ENCODE measurements at regions not wholly inside any gene's neighbourhood (a gene's known extent, or its start where the extent isn't known, plus 50 kb on each side); places are given as distances from the start of the nearest gene placed in this dataset.

- no peaks in the 10 kb centered on the region for H3K36me3 ChIP-seq (ENCODE audit: control insufficient read depth, insufficient read depth, low read length)
- H3K27me3 ChIP-seq (ENCODE audit: control insufficient read depth, insufficient read depth, low read length), result no peaks in the 10 kb centered on the region
- H3K4me3 ChIP-seq (ENCODE audit: low read depth, low read length), result no peak overlapping the region
- DNase-seq (ENCODE audit: low read depth), result no peak
- no peak for TF ChIP-seq CTCF (IDR thresholded peaks at IDR 0.05; ENCODE audit: insufficient read depth, low read length, severe bottlenecking)
- FAIRE-seq, result no peak
Measured at GRCh38 chrX:138928737-138929459, 217.4 kb upstream of the FGF13 start.

GRCh38 chrX:138925330-138925729 is 213.8 kb upstream of the FGF13 start:
- DNase-seq (ENCODE audit: low read depth) (peak; percentile 83), FAIRE-seq (peak; percentile 13)
- no peak overlapping the region for H3K4me3 ChIP-seq (ENCODE audit: low read depth, low read length)
- H3K27me3 ChIP-seq (ENCODE audit: control insufficient read depth, insufficient read depth, low read length), result no peaks in the 10 kb centered on the region
- H3K36me3 ChIP-seq (ENCODE audit: control insufficient read depth, insufficient read depth, low read length), result no peaks in the 10 kb centered on the region
- no peak for TF ChIP-seq CTCF (IDR thresholded peaks at IDR 0.05; ENCODE audit: insufficient read depth, low read length, severe bottlenecking)

- Histone ChIP-seq H3K4me3 (ENCODE audit: low read depth, low read length) (no peak overlapping the region), H3K27me3 (ENCODE audit: control insufficient read depth, insufficient read depth, low read length) (no peaks in the 10 kb centered on the region), H3K36me3 (ENCODE audit: control insufficient read depth, insufficient read depth, low read length) (no peaks in the 10 kb centered on the region)
- DNase-seq (ENCODE audit: low read depth) (no peak), FAIRE-seq (no peak)
- TF ChIP-seq CTCF (IDR thresholded peaks at IDR 0.05; ENCODE audit: insufficient read depth, low read length, severe bottlenecking), result no peak
Measured at GRCh38 chrX:138923805-138924204, 212.3 kb upstream of the FGF13 start.

- FAIRE-seq (no peak), DNase-seq (ENCODE audit: low read depth) (peak; percentile 1)
- H3K4me3 ChIP-seq (ENCODE audit: low read depth, low read length), result no peak overlapping the region
Measured at GRCh38 chrX:138921031-138921430, 209.5 kb upstream of the FGF13 start.

GRCh38 chrX:138917781-138918180 is 206.3 kb upstream of the FGF13 start:
- H3K36me3 ChIP-seq (ENCODE audit: control insufficient read depth, insufficient read depth, low read length), result no peaks in the 10 kb centered on the region
- DNase-seq (ENCODE audit: low read depth), result peak; percentile 68
- no peak for FAIRE-seq

More at GRCh38 chrX:138921031-138921430, 209.5 kb upstream of the FGF13 start:
- H3K36me3 ChIP-seq (ENCODE audit: control insufficient read depth, insufficient read depth, low read length), result no peaks in the 10 kb centered on the region
- H3K27me3 ChIP-seq (ENCODE audit: control insufficient read depth, insufficient read depth, low read length), result no peaks in the 10 kb centered on the region
- TF ChIP-seq CTCF (IDR thresholded peaks at IDR 0.05; ENCODE audit: insufficient read depth, low read length, severe bottlenecking), result no peak

More at GRCh38 chrX:138917781-138918180, 206.3 kb upstream of the FGF13 start:
- Histone ChIP-seq H3K4me3 (ENCODE audit: low read depth, low read length) (no peak overlapping the region), H3K27me3 (ENCODE audit: control insufficient read depth, insufficient read depth, low read length) (no peaks in the 10 kb centered on the region)
- no peak for TF ChIP-seq CTCF (IDR thresholded peaks at IDR 0.05; ENCODE audit: insufficient read depth, low read length, severe bottlenecking)

Measured in bronchial epithelial cell (primary cell).